Transverse colon (tissue), 3 donors: ENCODE measurements at regions not wholly inside any gene's neighbourhood (a gene's known extent, or its start where the extent isn't known, plus 50 kb on each side); places are given as distances from the start of the nearest gene placed in this dataset.

Source experiments
- EP300 ChIP-seq: sonication (generic); formaldehyde crosslinking; IDR thresholded peaks from one replicate; pipeline ENCODE4 v1.6.1; 2017; ENCODE audit warnings: antibody characterized with exemption, low read depth
- TF ChIP-seq, protein P1 (sequence below), 5 experiments: fragments of 200-600 bp in 3 of 5; fragments of 450-650 bp in 2 of 5; sonication (generic) in 3 of 5; IDR thresholded peaks; 1 replicate in 2 of 5; 2 replicates in 3 of 5; pipeline ENCODE4 v1.5.1; 2016 to 2017; ENCODE audit warnings: antibody characterized with exemption in 5 of 5, inconsistent platforms in 3 of 5, mild to moderate bottlenecking in 2 of 5, moderate library complexity in 1 of 5

DNA sequence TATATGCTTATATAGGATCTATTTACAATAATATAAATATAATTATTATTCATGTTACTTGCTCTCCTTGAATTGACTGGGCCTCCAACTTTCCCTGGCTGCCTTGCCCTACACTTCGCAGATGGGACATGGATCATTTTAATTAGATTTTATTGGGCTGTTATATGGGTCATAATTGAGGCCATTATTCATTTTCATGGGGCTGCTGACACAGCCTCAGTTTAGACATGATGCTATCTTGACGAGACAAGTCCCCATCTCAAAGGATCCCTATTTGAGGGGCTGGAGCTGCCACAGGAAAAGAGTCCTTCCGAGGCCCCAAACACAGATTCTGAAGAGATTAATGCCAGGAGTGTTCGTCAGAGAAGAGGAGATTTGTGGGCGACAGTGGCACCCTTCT, 170.4 kb downstream of the DHX35 start:
- TF ChIP-seq, protein P1, sequence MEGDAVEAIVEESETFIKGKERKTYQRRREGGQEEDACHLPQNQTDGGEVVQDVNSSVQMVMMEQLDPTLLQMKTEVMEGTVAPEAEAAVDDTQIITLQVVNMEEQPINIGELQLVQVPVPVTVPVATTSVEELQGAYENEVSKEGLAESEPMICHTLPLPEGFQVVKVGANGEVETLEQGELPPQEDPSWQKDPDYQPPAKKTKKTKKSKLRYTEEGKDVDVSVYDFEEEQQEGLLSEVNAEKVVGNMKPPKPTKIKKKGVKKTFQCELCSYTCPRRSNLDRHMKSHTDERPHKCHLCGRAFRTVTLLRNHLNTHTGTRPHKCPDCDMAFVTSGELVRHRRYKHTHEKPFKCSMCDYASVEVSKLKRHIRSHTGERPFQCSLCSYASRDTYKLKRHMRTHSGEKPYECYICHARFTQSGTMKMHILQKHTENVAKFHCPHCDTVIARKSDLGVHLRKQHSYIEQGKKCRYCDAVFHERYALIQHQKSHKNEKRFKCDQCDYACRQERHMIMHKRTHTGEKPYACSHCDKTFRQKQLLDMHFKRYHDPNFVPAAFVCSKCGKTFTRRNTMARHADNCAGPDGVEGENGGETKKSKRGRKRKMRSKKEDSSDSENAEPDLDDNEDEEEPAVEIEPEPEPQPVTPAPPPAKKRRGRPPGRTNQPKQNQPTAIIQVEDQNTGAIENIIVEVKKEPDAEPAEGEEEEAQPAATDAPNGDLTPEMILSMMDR (IDR thresholded peaks at IDR 0.05), result no peak
- no peak for TF ChIP-seq EP300
